ENCODE measurements at regions not wholly inside any gene's neighbourhood (a gene's known extent, or its start where the extent isn't known, plus 50 kb on each side); places are given as distances from the start of the nearest gene placed in this dataset.

- TF ChIP-seq REST (IDR thresholded peaks at IDR 0.05) (no peak), YY1 (IDR thresholded peaks at IDR 0.05) (no peak), SP1 (IDR thresholded peaks at IDR 0.05) (no peak), RXRA (IDR thresholded peaks at IDR 0.05) (no peak), HNF4G (IDR thresholded peaks at IDR 0.05) (no peak), FOXA2 (IDR thresholded peaks at IDR 0.05) (no peak), TAF1 (conservative IDR thresholded peaks at IDR 0.05) (no peak), RAD21 (IDR thresholded peaks at IDR 0.05) (no peak), ATF3 (IDR thresholded peaks at IDR 0.05) (no peak), NR2F2 (IDR thresholded peaks at IDR 0.05) (no peak)
These were observed 51.7 kb upstream of the IGFBP3 start (continued) for GRCh38 chr7:45972629-45973312.

- Histone ChIP-seq H3K4me3 (ENCODE audit: low read depth in 1 of 3, low read length in 3 of 3) (no peak overlapping the region), H3K27me3 (ENCODE audit: control insufficient read depth in 4 of 4, insufficient read depth in 4 of 4, low read length in 3 of 4) (no peaks in the 10 kb centered on the region), H3K9ac (ENCODE audit: low read depth in 1 of 2, low read length in 2 of 2) (no peak overlapping the region), H3K27ac (ENCODE audit: low read depth in 1 of 2, low read length in 2 of 2) (no peak overlapping the region), H3K9me3 (ENCODE audit: control insufficient read depth in 4 of 4, low read length in 3 of 4) (no peaks in the 10 kb centered on the region), H3K4me1 (ENCODE audit: control insufficient read depth in 4 of 4, insufficient read depth in 4 of 4, low read length in 3 of 4) (no peaks in the 10 kb centered on the region), H3K36me3 (ENCODE audit: control insufficient read depth in 4 of 4, insufficient read depth in 3 of 4, low read depth in 1 of 4, low read length in 3 of 4) (no peaks in the 10 kb centered on the region)
- peak; percentile 22 for DNase-seq (ENCODE audit: low spot score)
- no peak for TF ChIP-seq GABPA (IDR thresholded peaks at IDR 0.05 in 1 of 2, conservative IDR thresholded peaks at IDR 0.05 in 1 of 2)
- no peak for TF ChIP-seq NR2F2 (IDR thresholded peaks at IDR 0.05)
- TF ChIP-seq CTCF (IDR thresholded peaks at IDR 0.05; ENCODE audit: low read depth, low read length, missing input control): no peak
- WGBS: 94% methylated on average over 5 of the region's 5 CpGs
These were observed 50.6 kb upstream of the IGFBP3 start for GRCh38 chr7:45971661-45972175.

GRCh38 chr7:45971171-45971570, 50.1 kb upstream of the IGFBP3 start:
- Histone ChIP-seq H3K27me3 (ENCODE audit: control insufficient read depth in 4 of 4, insufficient read depth in 4 of 4, low read length in 3 of 4) (no peaks in the 10 kb centered on the region), H3K36me3 (ENCODE audit: control insufficient read depth in 4 of 4, insufficient read depth in 3 of 4, low read depth in 1 of 4, low read length in 3 of 4) (no peaks in the 10 kb centered on the region), H3K9me3 (ENCODE audit: control insufficient read depth in 4 of 4, low read length in 3 of 4) (no peaks in the 10 kb centered on the region), H3K4me3 (ENCODE audit: low read depth in 1 of 3, low read length in 3 of 3) (no peak overlapping the region), H3K27ac (ENCODE audit: low read depth in 1 of 2, low read length in 2 of 2) (no peak overlapping the region), H3K9ac (ENCODE audit: low read depth in 1 of 2, low read length in 2 of 2) (no peak overlapping the region), H3K4me1 (ENCODE audit: control insufficient read depth in 4 of 4, insufficient read depth in 4 of 4, low read length in 3 of 4) (no peaks in the 10 kb centered on the region)
- DNase-seq (ENCODE audit: low spot score): peak; percentile 25
- TF ChIP-seq TAF1 (conservative IDR thresholded peaks at IDR 0.05): no peak
- no peak for TF ChIP-seq ATF3 (IDR thresholded peaks at IDR 0.05)
- TF ChIP-seq RXRA (IDR thresholded peaks at IDR 0.05): no peak
- TF ChIP-seq SP1 (IDR thresholded peaks at IDR 0.05): no peak
- TF ChIP-seq YY1 (IDR thresholded peaks at IDR 0.05): no peak
- TF ChIP-seq HNF4A (conservative IDR thresholded peaks at IDR 0.05): no peak
- no peak for TF ChIP-seq EGR1 (IDR thresholded peaks at IDR 0.05; ENCODE audit: low read depth in 2 of 2)
- TF ChIP-seq JUND (IDR thresholded peaks at IDR 0.05): no peak
- no peak for TF ChIP-seq GABPA (IDR thresholded peaks at IDR 0.05 in 1 of 2, conservative IDR thresholded peaks at IDR 0.05 in 1 of 2)
- no peak for TF ChIP-seq CTCF (IDR thresholded peaks at IDR 0.05; ENCODE audit: low read depth, low read length, missing input control)
- TF ChIP-seq RAD21 (IDR thresholded peaks at IDR 0.05): no peak
- TF ChIP-seq FOXA2 (IDR thresholded peaks at IDR 0.05): no peak
- 89% methylated on average over 5 of the region's 5 CpGs for WGBS

Measured in liver (tissue), 8 donors.